Subcutaneous abdominal adipose tissue (tissue), 5 donors: ENCODE measurements at regions not wholly inside any gene's neighbourhood (a gene's known extent, or its start where the extent isn't known, plus 50 kb on each side); places are given as distances from the start of the nearest gene placed in this dataset.

ENCODE experiments used
- H3K27ac ChIP-seq: one replicate; pipeline ENCODE4 v1.7.0; 2013; ENCODE audit warnings: low read depth, mild to moderate bottlenecking, inconsistent platforms, low read length, moderate library complexity
- H3K27me3 ChIP-seq, 5 donors: one replicate each; pipeline ENCODE4 v1.7.0; 2013; ENCODE audit warnings: low read length in 5 of 5, inconsistent platforms in 1 of 5; ENCODE audit not compliant: control insufficient read depth in 5 of 5, insufficient read depth in 4 of 5
- H3K36me3 ChIP-seq, 5 donors: one replicate each; pipeline ENCODE4 v1.7.0; 2013; ENCODE audit warnings: low read length in 5 of 5; ENCODE audit not compliant: control insufficient read depth in 5 of 5, insufficient read depth in 5 of 5
- H3K4me1 ChIP-seq, 5 donors: one replicate each; pipeline ENCODE4 v1.7.0; 2013; ENCODE audit warnings: low read length in 5 of 5, mild to moderate bottlenecking in 3 of 5, moderate library complexity in 1 of 5; ENCODE audit not compliant: control insufficient read depth in 5 of 5, insufficient read depth in 5 of 5
- H3K4me3 ChIP-seq, 5 donors: one replicate each; pipeline ENCODE4 v1.7.0; 2013; ENCODE audit warnings: low read length in 5 of 5, low read depth in 1 of 5
- H3K9ac ChIP-seq, 5 donors: one replicate each; pipeline ENCODE4 v1.7.0; 2013; ENCODE audit warnings: low read length in 5 of 5, mild to moderate bottlenecking in 4 of 5, moderate library complexity in 3 of 5
- H3K9me3 ChIP-seq, 5 donors: one replicate each; pipeline ENCODE4 v1.7.0; 2013; ENCODE audit warnings: low read length in 5 of 5; ENCODE audit not compliant: control insufficient read depth in 5 of 5
- donor health status: healthy.
- donor health status: healthy.
- donor health status: healthy.
- donor health status: healthy.
- donor health status: healthy.

DNA sequence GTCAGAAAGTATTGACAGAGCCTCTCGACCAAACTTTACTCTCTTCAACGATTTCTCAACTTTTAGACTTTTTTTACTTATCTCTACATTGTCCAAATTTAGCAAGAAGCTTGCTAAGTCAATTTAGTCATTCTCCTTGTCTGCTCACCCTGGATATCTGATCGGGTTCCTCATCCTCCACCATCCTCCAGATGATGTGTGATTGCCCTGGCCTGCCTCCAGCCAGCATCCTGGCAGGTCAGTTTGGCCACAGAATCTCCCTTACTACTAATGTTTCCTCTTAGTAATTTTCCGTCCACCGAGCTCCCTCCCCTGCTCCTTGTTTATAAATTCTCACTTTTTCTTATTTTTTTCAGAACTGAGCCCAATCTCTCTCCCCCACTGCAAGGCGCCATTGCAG is 167.9 kb upstream of the ZFP42 start:
- no peaks in the 10 kb centered on the region for H3K27me3 ChIP-seq
- no peak overlapping the region for H3K9ac ChIP-seq
- peaks cover 0 to 5% (median 0%) of the 10 kb centered on the region in 5 donors for H3K9me3 ChIP-seq

DNA sequence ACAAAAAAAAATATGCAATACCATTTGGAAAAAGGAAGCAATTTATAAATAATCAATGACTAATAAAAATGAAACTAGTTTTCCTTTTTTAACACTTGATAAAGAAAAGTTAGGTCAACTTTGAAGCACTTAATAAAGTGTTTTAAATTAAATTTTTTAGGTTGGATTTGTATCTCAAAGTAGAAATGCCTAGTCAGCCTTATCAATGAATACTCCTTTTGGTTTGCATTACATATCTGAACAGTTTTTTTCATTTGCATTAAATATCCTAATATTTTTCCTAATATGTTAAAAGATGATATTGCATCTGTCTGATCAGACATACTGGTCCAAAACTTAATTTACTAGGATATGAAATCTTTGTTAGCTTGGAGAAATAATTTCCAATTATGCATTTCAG is 155.8 kb upstream of the ZFP42 start:
- Histone ChIP-seq H3K4me3 (no peak overlapping the region), H3K9ac (no peak overlapping the region), H3K36me3 (no peaks in the 10 kb centered on the region), H3K9me3 (peaks cover 0 to 2% (median 0%) of the 10 kb centered on the region in 5 donors), H3K27me3 (no peaks in the 10 kb centered on the region), H3K27ac (no peak overlapping the region), H3K4me1 (no peaks in the 10 kb centered on the region)

More for the DNA sequence above, 167.9 kb upstream of the ZFP42 start:
- Histone ChIP-seq H3K4me3 (no peak overlapping the region), H3K36me3 (no peaks in the 10 kb centered on the region), H3K4me1 (no peaks in the 10 kb centered on the region), H3K27ac (no peak overlapping the region)

DNA sequence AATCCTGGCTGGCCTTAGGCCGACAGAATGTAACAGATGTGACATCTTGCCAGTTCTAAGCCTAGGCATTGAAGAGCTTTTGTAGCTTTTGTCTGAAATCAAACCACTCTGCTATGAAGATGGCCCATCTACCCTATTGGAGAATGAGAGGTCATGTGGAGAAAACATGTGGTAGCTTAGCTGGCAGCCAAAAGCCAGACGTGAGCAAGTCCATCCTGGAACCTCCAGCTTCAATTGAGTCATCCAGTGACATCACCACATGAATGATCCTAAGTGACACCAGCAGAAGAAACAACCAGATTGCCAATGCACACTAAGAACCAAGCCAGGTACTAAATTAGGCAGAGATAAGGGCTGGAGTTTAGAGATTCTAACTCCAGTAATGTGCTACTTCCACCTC is 154.8 kb upstream of the ZFP42 start:
- H3K27ac ChIP-seq, result no peak overlapping the region
- no peak overlapping the region for H3K4me3 ChIP-seq
- no peaks in the 10 kb centered on the region for H3K36me3 ChIP-seq
- no peaks in the 10 kb centered on the region for H3K4me1 ChIP-seq
- no peaks in the 10 kb centered on the region for H3K27me3 ChIP-seq
- H3K9me3 ChIP-seq, result peaks cover 0 to 2% (median 0%) of the 10 kb centered on the region in 5 donors
- no peak overlapping the region for H3K9ac ChIP-seq

DNA sequence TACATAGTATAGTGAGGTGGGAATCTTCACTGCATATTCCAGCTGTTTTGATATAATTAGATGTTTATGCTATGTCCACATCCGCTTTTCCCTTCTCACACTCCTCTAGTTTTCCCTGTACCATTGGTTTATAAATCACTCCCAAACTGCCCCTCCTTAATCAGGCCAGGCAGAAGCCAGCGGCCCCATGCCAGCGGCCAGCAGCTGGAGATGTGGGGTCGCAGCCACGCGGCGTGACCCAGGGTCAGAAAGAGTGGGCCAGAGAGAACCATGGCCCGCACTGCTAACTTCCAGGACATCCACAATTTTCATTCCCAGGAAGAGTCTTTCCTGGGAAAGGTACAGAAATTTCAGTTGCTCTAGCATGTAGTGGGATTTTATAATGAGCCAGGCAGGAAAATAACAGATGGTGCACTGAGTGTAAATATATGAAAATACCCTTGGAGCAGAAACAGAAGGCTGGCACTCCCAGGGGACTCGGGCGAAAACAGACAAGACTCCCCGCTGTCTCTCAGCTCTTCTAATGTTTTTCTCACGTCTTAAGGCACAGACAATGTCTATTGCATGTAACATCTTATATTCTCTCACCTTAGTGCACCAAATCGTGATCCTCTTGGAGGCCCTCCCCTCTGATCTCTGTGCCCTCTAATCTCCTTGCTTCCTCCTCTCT is 145.9 kb upstream of the ZFP42 start:
- H3K36me3 ChIP-seq, result no peaks in the 10 kb centered on the region
- peaks cover 0 to 6% (median 0%) of the 10 kb centered on the region in 5 donors for H3K9me3 ChIP-seq
- H3K4me3 ChIP-seq, result no peak overlapping the region
- H3K4me1 ChIP-seq, result no peaks in the 10 kb centered on the region
- H3K27me3 ChIP-seq, result no peaks in the 10 kb centered on the region
- H3K27ac ChIP-seq, result no peak overlapping the region
- no peak overlapping the region for H3K9ac ChIP-seq

DNA sequence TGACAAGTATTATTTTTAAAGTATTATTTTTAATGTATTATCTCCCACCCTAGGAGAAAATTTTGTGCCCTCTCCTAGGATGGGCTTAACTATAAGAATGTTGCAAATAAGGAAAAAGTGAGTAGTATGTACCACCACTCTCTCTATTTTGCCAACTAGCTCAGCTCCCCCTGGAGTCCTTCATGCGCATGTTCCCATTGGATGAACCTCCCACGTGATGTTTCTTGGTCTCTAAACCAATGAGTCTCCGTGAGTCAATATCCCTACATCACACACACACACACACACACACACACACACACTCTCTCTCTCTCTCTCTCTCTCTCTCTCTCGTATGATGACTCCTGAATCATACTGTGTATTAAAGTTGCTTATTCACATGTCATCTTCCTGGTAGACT is 129.7 kb upstream of the ZFP42 start:
- Histone ChIP-seq H3K9ac (no peak overlapping the region), H3K9me3 (no peaks in the 10 kb centered on the region), H3K4me1 (no peaks in the 10 kb centered on the region), H3K36me3 (no peaks in the 10 kb centered on the region), H3K4me3 (no peak overlapping the region), H3K27me3 (no peaks in the 10 kb centered on the region), H3K27ac (no peak overlapping the region)

DNA sequence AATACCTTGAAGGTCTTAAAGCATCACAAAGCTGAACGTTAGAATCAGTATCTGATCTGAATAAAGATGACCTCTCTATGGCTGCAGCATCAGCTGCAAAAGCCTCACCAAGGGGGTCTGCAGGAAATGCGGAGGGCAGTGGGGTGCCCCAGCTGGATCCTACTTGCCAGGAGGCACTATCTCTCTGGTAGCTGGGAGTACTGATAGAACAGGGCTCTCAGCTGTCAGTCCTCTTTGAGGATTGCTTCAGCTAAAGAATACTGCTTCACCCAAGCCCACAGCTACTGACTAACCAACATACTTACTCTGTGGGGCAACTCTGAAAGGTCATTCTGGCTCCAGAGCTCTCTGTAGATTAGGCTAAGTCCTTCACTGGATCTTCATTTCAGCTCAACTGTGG is 112.5 kb upstream of the ZFP42 start:
- Histone ChIP-seq H3K4me3 (no peak overlapping the region), H3K27me3 (peaks cover 0 to 2% (median 0%) of the 10 kb centered on the region in 5 donors), H3K9me3 (peaks cover 0 to 8% (median 0%) of the 10 kb centered on the region in 5 donors), H3K4me1 (no peaks in the 10 kb centered on the region), H3K27ac (no peak overlapping the region), H3K9ac (no peak overlapping the region), H3K36me3 (no peaks in the 10 kb centered on the region)

DNA sequence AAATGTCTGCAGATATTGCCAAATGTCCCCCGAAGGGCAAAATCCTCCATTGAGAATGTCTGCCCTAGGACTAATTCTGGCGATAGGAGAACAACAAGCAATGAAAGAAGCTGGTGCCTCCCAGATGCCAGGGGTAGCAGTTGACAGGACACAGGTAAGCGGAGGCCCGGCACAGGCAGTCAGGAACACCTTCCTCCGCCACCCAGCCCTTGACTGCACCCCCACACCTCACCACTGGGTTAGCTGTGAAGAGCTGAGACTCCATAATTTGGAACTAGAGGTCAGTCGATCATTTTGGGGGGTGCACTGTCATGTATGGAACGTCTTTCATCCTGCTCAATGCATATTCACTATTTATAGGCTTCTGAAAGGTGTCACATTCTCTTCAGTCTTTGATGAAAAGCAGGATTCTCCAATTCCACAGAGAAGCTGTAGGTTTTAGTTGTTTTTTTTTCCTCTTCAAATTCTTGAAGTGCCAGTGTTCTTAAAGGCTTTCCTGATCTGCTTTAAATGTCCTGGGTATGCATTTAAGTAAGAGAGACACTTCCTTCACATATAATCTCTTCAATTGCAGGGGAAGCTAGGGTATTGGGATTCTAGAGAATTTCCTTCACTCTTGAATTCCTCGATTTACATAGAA is 111.6 kb upstream of the ZFP42 start:
- H3K4me1 ChIP-seq, result no peaks in the 10 kb centered on the region
- no peak overlapping the region for H3K27ac ChIP-seq

DNA sequence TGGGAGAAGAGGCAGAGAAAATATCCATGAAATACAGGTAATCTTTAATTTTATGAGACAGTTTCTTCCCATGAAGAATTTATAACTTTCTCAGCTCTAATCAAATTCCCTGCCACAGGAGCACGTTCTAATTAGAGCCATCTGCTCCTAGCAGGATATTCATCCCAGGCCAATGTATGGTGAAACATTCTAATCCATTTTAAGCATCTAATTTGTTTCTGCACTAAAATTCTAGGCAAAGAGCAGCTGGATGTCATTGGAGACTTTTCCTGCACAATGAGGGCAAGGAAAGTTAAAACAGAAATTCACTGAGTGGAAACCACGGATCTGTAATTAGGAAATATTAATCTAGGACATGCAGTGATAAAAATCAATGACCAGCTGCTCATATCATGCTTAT is 107.7 kb upstream of the ZFP42 start:
- H3K9me3 ChIP-seq, result peaks cover 0 to 8% (median 0%) of the 10 kb centered on the region in 5 donors
- H3K9ac ChIP-seq, result no peak overlapping the region
- no peaks in the 10 kb centered on the region for H3K27me3 ChIP-seq
- no peak overlapping the region for H3K4me3 ChIP-seq
- H3K27ac ChIP-seq, result no peak overlapping the region
- no peaks in the 10 kb centered on the region for H3K36me3 ChIP-seq
- H3K4me1 ChIP-seq, result no peaks in the 10 kb centered on the region

More for the DNA sequence above, 111.6 kb upstream of the ZFP42 start:
- Histone ChIP-seq H3K4me3 (no peak overlapping the region), H3K36me3 (no peaks in the 10 kb centered on the region), H3K27me3 (peaks cover 0 to 2% (median 0%) of the 10 kb centered on the region in 5 donors), H3K9ac (no peak overlapping the region), H3K9me3 (peaks cover 0 to 8% (median 0%) of the 10 kb centered on the region in 5 donors)

DNA sequence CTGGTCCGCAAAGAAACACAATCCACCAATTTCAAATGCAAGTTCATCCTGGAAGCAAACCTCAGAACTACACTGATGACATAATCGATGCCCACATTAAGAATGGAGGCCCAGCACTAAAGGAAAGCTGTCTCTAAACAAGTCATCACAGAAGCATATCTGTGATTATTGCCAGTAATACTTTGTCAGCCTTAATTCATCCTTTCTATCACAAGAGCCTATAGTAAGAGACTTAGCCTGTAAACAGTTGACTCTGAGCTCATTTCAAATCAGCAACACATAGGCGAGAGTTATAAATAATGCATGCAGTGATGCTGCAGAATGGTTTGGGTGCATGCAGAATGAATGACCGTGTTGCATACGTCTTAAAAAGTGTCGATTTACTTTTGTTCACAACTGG is 105.9 kb upstream of the ZFP42 start:
- H3K36me3 ChIP-seq, result no peaks in the 10 kb centered on the region
- no peaks in the 10 kb centered on the region for H3K4me1 ChIP-seq
- H3K4me3 ChIP-seq, result no peak overlapping the region
- H3K9me3 ChIP-seq, result peaks cover 0 to 8% (median 0%) of the 10 kb centered on the region in 5 donors
- H3K9ac ChIP-seq, result no peak overlapping the region
- no peaks in the 10 kb centered on the region for H3K27me3 ChIP-seq
- no peak overlapping the region for H3K27ac ChIP-seq

DNA sequence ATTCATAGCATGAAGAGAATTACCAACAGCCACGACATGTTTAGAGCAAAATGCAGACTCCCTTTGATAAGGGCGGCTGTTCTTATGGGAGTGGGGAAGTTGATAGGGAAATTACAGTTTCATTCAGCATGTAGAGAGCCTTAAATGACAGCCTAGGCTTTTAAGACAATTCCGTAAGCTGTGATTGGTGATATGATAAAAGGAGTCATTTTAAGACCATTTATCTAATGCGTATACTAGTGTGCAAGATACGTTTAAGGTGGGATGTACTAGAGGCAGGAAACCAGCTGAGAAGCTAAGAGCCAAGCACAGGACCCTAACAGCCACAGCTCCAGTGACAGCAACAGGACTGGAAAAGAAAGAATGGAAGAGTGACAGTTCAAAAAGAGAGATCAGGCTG is 102.2 kb upstream of the ZFP42 start:
- no peaks in the 10 kb centered on the region for H3K9me3 ChIP-seq
- no peak overlapping the region for H3K27ac ChIP-seq
- no peak overlapping the region for H3K4me3 ChIP-seq
- no peaks in the 10 kb centered on the region for H3K36me3 ChIP-seq
- H3K4me1 ChIP-seq, result no peaks in the 10 kb centered on the region
- no peak overlapping the region for H3K9ac ChIP-seq
- no peaks in the 10 kb centered on the region for H3K27me3 ChIP-seq
